ENCODE measurements at regions not wholly inside any gene's neighbourhood (a gene's known extent, or its start where the extent isn't known, plus 50 kb on each side); places are given as distances from the start of the nearest gene placed in this dataset.

DNA sequence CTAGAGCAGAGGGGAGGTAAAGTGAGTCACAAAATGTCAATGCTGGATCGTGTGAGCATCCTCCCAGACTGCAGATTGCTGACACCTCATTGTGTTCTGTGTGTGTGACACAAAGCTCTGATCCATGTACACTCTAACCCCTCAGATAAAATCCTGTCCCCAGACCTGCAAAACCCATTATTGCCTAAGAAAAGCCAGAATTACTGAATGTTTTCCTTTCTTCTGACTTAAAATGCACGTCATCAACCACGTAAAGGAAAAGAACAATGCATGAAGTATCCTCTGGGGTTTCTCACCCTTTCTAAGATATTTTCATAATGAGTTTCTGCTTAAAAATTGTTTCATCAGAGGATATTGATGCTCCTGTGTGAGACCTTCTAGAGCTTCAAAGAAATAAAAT is 218.0 kb upstream of the PREP start:
- TF ChIP-seq CTCF (IDR thresholded peaks at IDR 0.05) (no peak), POLR2A (IDR thresholded peaks at IDR 0.05) (no peak)

Data from thyroid gland (tissue), 4 donors.